ENCODE measurements at regions not wholly inside any gene's neighbourhood (a gene's known extent, or its start where the extent isn't known, plus 50 kb on each side); places are given as distances from the start of the nearest gene placed in this dataset.

GRCh38 chr5:120765189-120765588 lies 301.1 kb downstream of the PRR16 start:
- TF ChIP-seq GATA2 (IDR thresholded peaks at IDR 0.05; ENCODE audit: low read depth, low read length) (no peak), GATA3 (IDR thresholded peaks at IDR 0.05; ENCODE audit: low read depth, low read length) (no peak)

Data from SH-SY5Y (cell line).